H9 (cell line): ENCODE measurements at regions not wholly inside any gene's neighbourhood (a gene's known extent, or its start where the extent isn't known, plus 50 kb on each side); places are given as distances from the start of the nearest gene placed in this dataset.

Experiments used
- DNase-seq: peaks from one replicate; pipeline ENCODE4 v3.0.0-alpha.2; 2017
- H2AFZ ChIP-seq: one replicate; pipeline ENCODE4 v1.6.1; 2013; ENCODE audit warnings: mild to moderate bottlenecking, low read length, control low read depth, moderate library complexity
- H2AK5ac ChIP-seq: 2 replicates; pipeline ENCODE4 v1.6.1; 2013; ENCODE audit warnings: low read length, control low read depth, mixed read lengths; ENCODE audit not compliant: insufficient read length
- H2BK120ac ChIP-seq: one replicate; pipeline ENCODE4 v1.6.1; 2013; ENCODE audit warnings: low read depth, mild to moderate bottlenecking, low read length, control low read depth, inconsistent platforms; ENCODE audit not compliant: poor library complexity, severe bottlenecking
- H2BK12ac ChIP-seq: 2 replicates; pipeline ENCODE4 v1.6.1; 2013; ENCODE audit warnings: low read length, control low read depth, mixed read lengths, low read depth; ENCODE audit not compliant: insufficient read length
- H2BK15ac ChIP-seq: 2 replicates; pipeline ENCODE4 v1.6.1; 2013; ENCODE audit warnings: low read depth, low read length, control low read depth
- H2BK20ac ChIP-seq: one replicate; pipeline ENCODE4 v1.6.1; 2013; ENCODE audit warnings: low read depth, mild to moderate bottlenecking, low read length, control low read depth, inconsistent platforms; ENCODE audit not compliant: poor library complexity, severe bottlenecking
- H2BK5ac ChIP-seq: 2 replicates; pipeline ENCODE4 v1.6.1; 2013; ENCODE audit warnings: low read length, control low read depth, mixed read lengths; ENCODE audit not compliant: insufficient read length
- H3K14ac ChIP-seq: 2 replicates; pipeline ENCODE4 v1.6.1; 2013; ENCODE audit warnings: low read length, control low read depth; ENCODE audit not compliant: insufficient read depth
- H3K18ac ChIP-seq: 2 replicates; pipeline ENCODE4 v1.6.1; 2013; ENCODE audit warnings: low read depth, mild to moderate bottlenecking, mixed read lengths, low read length, control low read depth; ENCODE audit not compliant: insufficient read length
- H3K23ac ChIP-seq: 2 replicates; pipeline ENCODE4 v1.6.1; 2013; ENCODE audit warnings: low read length, control low read depth, mixed read lengths, low read depth; ENCODE audit not compliant: insufficient read length
- H3K23me2 ChIP-seq: 2 replicates; pipeline ENCODE4 v1.6.1; 2013; ENCODE audit warnings: low read depth, mild to moderate bottlenecking, mixed read lengths, low read length, control low read depth; ENCODE audit not compliant: insufficient read length, poor library complexity, severe bottlenecking
- H3K27ac ChIP-seq: 2 replicates; pipeline ENCODE4 v1.5.1; 2013; ENCODE audit warnings: low read length, control low read depth, mixed read lengths, low read depth; ENCODE audit not compliant: insufficient read length
- H3K27me3 ChIP-seq: 2 replicates; pipeline ENCODE4 v1.6.1; 2013; ENCODE audit warnings: low read length, control low read depth, inconsistent platforms; ENCODE audit not compliant: insufficient read depth
- H3K4ac ChIP-seq: 2 replicates; pipeline ENCODE4 v1.6.1; 2013; ENCODE audit warnings: low read depth, mild to moderate bottlenecking, control low read depth, inconsistent platforms, low read length, moderate library complexity
- H3K4me1 ChIP-seq: 2 replicates; pipeline ENCODE4 v1.6.1; 2013; ENCODE audit warnings: low read length, control low read depth, inconsistent platforms; ENCODE audit not compliant: insufficient read depth
- H3K4me2 ChIP-seq: 2 replicates; pipeline ENCODE4 v1.6.1; 2013; ENCODE audit warnings: low read length, control low read depth, mixed read lengths; ENCODE audit not compliant: insufficient read length, insufficient read depth
- H3K56ac ChIP-seq: 2 replicates; pipeline ENCODE4 v1.6.1; 2013; ENCODE audit warnings: low read depth, mild to moderate bottlenecking, mixed read lengths, low read length, control low read depth; ENCODE audit not compliant: insufficient read length
- H3K79me1 ChIP-seq: 2 replicates; pipeline ENCODE4 v1.6.1; 2013; ENCODE audit warnings: low read depth, mild to moderate bottlenecking, moderate library complexity, low read length, control low read depth, inconsistent platforms; ENCODE audit not compliant: insufficient read depth, poor library complexity, severe bottlenecking
- H3K79me2 ChIP-seq: 2 replicates; pipeline ENCODE4 v1.6.1; 2013; ENCODE audit warnings: low read length, control low read depth, inconsistent platforms; ENCODE audit not compliant: insufficient read depth
- H3K9ac ChIP-seq: 2 replicates; pipeline ENCODE4 v1.6.1; 2013; ENCODE audit warnings: low read length, control low read depth, mixed read lengths; ENCODE audit not compliant: insufficient read length; ENCODE audit errors: extremely low read depth
- H3K9me3 ChIP-seq: one replicate; pipeline ENCODE4 v1.6.1; 2013; ENCODE audit warnings: low read depth, low read length, inconsistent platforms; ENCODE audit not compliant: control insufficient read depth
- H3T11ph ChIP-seq: one replicate; pipeline ENCODE4 v1.6.1; 2013; ENCODE audit warnings: mild to moderate bottlenecking, low read length, control low read depth, inconsistent platforms
- H4K20me1 ChIP-seq: one replicate; pipeline ENCODE4 v1.6.1; 2013; ENCODE audit not compliant: control insufficient read depth, insufficient read length, insufficient read depth
- H4K5ac ChIP-seq: 2 replicates; pipeline ENCODE4 v1.6.1; 2013; ENCODE audit warnings: low read depth, mild to moderate bottlenecking, mixed read lengths, low read length, control low read depth; ENCODE audit not compliant: insufficient read length
- H4K8ac ChIP-seq: replicated peaks from 2 replicates; pipeline ENCODE4 v1.6.1; 2013; ENCODE audit warnings: low read length, control low read depth, mixed read lengths, low read depth; ENCODE audit not compliant: insufficient read length
- H4K91ac ChIP-seq: 2 replicates; pipeline ENCODE4 v1.6.1; 2013; ENCODE audit warnings: low read depth, mild to moderate bottlenecking, moderate library complexity, mixed read lengths, low read length, control low read depth; ENCODE audit not compliant: insufficient read length
- H3K27ac Mint-ChIP-seq, 3 experiments: 2 replicates in 2 of 3; 3 replicates in 1 of 3; pipeline ENCODE4 v1.8.0; 2020 to 2021; ENCODE audit warnings: mixed read lengths in 3 of 3, mild to moderate bottlenecking in 1 of 3, moderate library complexity in 1 of 3
- H3K27me3 Mint-ChIP-seq: 2 replicates; pipeline ENCODE4 v1.8.0; 2021; ENCODE audit warnings: low read depth, mild to moderate bottlenecking, moderate library complexity, mixed read lengths
- H3K36me3 Mint-ChIP-seq, 3 experiments: 2 replicates in 2 of 3; 3 replicates in 1 of 3; pipeline ENCODE4 v1.8.0; 2020 to 2021; ENCODE audit warnings: low read depth in 3 of 3, mixed read lengths in 3 of 3; ENCODE audit not compliant: insufficient read depth in 1 of 3
- H3K4me1 Mint-ChIP-seq, 2 experiments: 2 replicates each; pipeline ENCODE4 v1.8.0; 2020; ENCODE audit warnings: mixed read lengths in 2 of 2
- H3K4me3 Mint-ChIP-seq, 2 experiments: 2 replicates in 1 of 2; 3 replicates in 1 of 2; pipeline ENCODE4 v1.8.0; 2020 to 2021; ENCODE audit warnings: mild to moderate bottlenecking in 2 of 2, mixed read lengths in 2 of 2, moderate library complexity in 1 of 2
- H3K9me3 Mint-ChIP-seq, 2 experiments: 2 replicates in 1 of 2; 3 replicates in 1 of 2; pipeline ENCODE4 v1.8.0; 2020; ENCODE audit warnings: mild to moderate bottlenecking in 2 of 2, mixed read lengths in 2 of 2, moderate library complexity in 1 of 2
- CTCF ChIP-seq: fragments of 200-600 bp; sonication (generic); conservative IDR thresholded peaks from 3 replicates; pipeline ENCODE4 v1.8.0; 2021; ENCODE audit warnings: antibody characterized with exemption, mild to moderate bottlenecking
- WGBS: extraction: QIAGEN DNeasy Blood & Tissue Kit; methylation state at CpG from one replicate; pipeline ENCODE4 v1.1.7; 2013; ENCODE audit warnings: missing lambda C conversion rate, low lambda C conversion rate, mixed read lengths; ENCODE audit not compliant: insufficient read length; ENCODE audit errors: extremely low coverage; 5-methylcytosine and 5-hydroxymethylcytosine counted together

GRCh38 chr21:18960306-18960705 lies 556.7 kb upstream of the TMPRSS15 start:
- no peak overlapping the region for H3K4me2 ChIP-seq
- no peak for DNase-seq
- no peaks in the 10 kb centered on the region for H3K79me1 ChIP-seq
- no peaks in the 10 kb centered on the region for H3K23me2 ChIP-seq
- no peak overlapping the region for H2AK5ac ChIP-seq
- WGBS, result no CpG with 5 or more reads among the region's 3 CpGs
- H2AFZ ChIP-seq, result no peak overlapping the region
- Mint-ChIP-seq H3K36me3 (no peaks in the 10 kb centered on the region), H3K4me1 (0 out of 4 replicates have a peak, but pooled peaks cover 0 to 2% of the 10 kb centered on the region in 2 experiments), H3K4me3 (no peak overlapping the region), H3K27ac (no peak overlapping the region), H3K27me3 (no peaks in the 10 kb centered on the region), H3K9me3 (no peaks in the 10 kb centered on the region)
- no peak overlapping the region for H3K4ac ChIP-seq
- H3K14ac ChIP-seq, result no peak overlapping the region
- no peaks in the 10 kb centered on the region for H3K9me3 ChIP-seq
- no peak overlapping the region for H2BK20ac ChIP-seq
- no peak overlapping the region for H3T11ph ChIP-seq
- TF ChIP-seq CTCF, result no peak
- no peaks in the 10 kb centered on the region for H3K4me1 ChIP-seq
- no peak overlapping the region for H2BK120ac ChIP-seq
- H2BK12ac ChIP-seq, result no peak overlapping the region
- H3K79me2 ChIP-seq, result no peaks in the 10 kb centered on the region
- no peak overlapping the region for H2BK15ac ChIP-seq
- H4K5ac ChIP-seq, result no peak overlapping the region
- H4K20me1 ChIP-seq, result no peaks in the 10 kb centered on the region
- no peak overlapping the region for H3K9ac ChIP-seq
- H4K8ac ChIP-seq, result no peak overlapping the region
- H2BK5ac ChIP-seq, result no peak overlapping the region
- no peak overlapping the region for H3K27ac ChIP-seq
- H3K56ac ChIP-seq, result no peak overlapping the region
- H3K23ac ChIP-seq, result no peak overlapping the region
- no peaks in the 10 kb centered on the region for H3K27me3 ChIP-seq
- no peak overlapping the region for H3K18ac ChIP-seq
- no peak overlapping the region for H4K91ac ChIP-seq
